ENCODE measurements at regions not wholly inside any gene's neighbourhood (a gene's known extent, or its start where the extent isn't known, plus 50 kb on each side); places are given as distances from the start of the nearest gene placed in this dataset.
"Not testable (repeated sequence)": the region's sequence is repeated elsewhere in the genome, so short reads cannot be mapped to it uniquely, and the experiment has no call there.

- no peak for FAIRE-seq
Observed at GRCh38 chrX:7637066-7637465, 205.9 kb upstream of the VCX start.

DNA sequence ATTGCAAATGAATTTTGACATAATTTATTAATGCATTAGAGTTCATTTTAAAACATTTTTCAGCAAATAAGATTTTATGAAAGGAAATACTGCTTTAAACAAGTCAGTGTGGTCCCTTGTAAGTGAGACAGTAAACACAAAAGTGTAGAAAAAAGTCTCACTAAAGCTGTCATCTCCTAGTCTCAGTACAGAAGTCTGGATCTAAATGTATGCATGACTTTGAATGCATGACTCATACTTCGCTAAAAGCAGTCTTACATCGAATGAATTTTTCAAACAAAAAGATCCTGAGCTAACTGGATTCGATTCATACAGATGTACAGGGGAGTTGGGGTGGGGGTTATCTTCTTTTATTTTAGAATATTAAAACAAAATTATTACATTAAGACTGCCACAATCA is 207.4 kb upstream of the VCX start:
- FAIRE-seq: no peak

DNA sequence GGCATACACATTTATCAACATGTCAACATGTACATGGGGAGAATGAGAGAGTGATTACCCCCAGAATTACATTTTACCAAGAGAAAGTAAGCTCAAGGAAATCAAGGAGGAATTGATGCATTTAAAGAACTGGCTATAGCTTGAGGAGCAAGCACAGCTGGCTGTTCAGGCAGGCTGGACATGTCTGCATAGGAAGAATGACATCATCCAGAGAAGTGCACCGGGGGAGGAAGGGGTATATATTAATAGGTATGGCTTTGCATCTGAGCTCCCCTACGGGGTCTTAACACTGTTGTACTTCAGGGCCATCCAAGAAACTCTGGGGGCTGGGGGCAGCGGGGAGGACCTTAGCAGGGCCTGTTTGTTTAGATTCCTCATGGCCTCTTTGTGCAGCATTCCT is 222.4 kb upstream of the VCX start:
- FAIRE-seq: no peak

GRCh38 chrX:7617994-7618393 is 225.0 kb upstream of the VCX start:
- FAIRE-seq: no peak

- no peak for FAIRE-seq
Observed at GRCh38 chrX:7614616-7615015, 228.4 kb upstream of the VCX start.

DNA sequence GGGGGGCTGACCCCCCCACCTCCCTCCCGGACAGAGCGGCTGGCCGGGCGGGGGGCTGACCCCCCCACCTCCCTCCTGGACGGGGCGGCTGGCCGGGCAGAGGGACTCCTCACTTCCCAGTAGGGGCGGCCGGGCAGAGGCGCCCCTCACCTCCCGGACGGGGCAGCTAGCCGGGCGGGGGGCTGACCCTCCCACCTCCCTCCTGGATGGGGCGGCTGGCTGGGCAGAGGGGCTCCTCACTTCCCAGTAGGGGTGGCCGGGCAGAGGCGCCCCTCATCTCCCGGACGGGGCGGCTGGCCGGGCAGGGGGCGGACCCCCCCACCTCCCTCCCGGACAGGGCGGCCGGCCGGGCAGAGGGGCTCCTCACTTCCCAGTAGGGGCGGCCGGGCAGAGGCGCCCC is 234.3 kb upstream of the VCX start:
- not testable (repeated sequence) for FAIRE-seq

DNA sequence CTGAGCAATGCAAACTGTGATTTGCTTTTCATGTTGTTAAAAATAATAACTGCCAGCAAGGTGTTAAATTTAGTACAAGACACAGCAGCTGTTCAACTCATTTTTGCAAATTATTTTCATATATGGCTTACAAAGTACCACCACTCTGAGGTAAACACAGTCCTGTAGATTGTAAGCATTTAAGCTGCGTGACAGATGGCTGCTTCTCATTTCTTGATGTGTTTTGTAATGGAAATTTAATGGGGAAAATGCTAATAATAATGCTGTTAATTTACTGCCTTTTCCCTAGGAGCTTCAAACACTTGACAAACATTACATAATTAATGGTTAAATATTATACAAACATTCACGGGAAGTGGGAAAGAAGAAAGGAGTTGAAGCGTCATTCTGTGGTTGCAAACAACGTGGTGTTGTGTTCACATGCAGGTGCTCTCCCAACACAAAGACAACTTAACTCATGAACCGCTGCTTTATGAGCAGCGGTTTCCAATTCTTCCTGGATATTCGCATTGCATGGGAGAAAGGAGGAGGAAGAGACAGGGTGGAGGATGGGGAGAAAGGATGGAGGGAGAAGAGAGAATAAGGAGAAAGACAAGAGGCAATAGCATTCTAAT is 236.8 kb upstream of the VCX start:
- no peak for FAIRE-seq

DNA sequence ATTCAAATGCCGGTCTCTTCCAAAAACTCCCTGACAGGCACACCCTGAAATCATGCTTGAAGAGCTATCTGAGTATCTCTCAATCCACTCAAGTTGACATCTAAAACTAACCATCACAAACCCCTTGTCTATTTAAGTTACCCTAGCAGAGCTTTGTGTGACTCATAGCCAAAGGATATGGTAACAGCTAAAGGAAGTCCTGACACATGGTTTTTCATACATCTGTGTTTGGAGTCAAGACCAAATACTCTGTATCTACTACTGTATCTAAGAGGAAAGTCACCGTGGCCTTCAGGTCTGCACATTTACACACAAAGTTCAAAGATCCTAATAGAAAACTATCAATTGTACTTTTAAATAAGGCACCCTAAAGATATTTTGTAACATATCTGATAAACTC is 239.6 kb upstream of the VCX start:
- FAIRE-seq: no peak

- FAIRE-seq: no peak
Observed at GRCh38 chrX:7596822-7597221, 246.1 kb upstream of the VCX start.

DNA sequence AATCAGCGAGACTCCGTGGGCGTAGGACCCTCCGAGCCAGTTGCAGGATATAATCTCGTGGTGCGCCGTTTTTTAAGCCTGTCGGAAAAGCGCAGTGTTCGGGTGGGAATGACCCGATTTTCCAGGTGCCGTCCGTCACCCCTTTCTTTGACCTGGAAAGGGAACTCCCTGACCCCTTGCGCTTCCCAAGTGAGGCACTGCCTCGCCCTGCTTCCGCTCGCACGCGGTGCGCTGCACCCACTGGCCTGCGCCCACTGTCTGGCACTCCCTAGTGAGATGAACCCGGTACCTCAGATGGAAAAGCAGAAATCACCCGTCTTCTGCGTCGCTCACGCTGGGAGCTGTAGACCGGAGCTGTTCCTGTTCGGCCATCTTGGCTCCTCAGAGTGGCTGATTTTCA is 249.6 kb upstream of the VCX start:
- not testable (repeated sequence) for FAIRE-seq

DNA sequence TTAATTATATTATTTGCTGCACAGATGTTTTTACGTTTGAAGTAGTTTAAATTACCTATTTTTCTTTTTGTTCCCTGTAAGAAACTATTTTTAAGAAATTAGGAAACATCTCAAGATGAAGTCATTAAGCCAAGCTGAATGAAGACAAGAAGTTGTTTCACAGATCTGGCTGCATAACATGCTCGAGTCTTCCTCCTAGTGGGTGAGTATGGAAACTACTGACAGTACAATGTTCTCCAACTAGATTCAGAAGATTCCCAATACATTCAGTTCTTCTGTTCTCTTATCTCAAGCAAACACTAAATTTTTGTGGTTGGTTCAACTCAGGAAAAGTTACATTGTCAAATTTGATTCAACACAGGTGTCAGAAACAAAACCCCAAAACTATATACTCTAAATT is 256.8 kb upstream of the VCX start:
- FAIRE-seq: peak; percentile 90

- peak; percentile 9 for FAIRE-seq
Observed at GRCh38 chrX:7582191-7582590, 260.8 kb upstream of the VCX start.

DNA sequence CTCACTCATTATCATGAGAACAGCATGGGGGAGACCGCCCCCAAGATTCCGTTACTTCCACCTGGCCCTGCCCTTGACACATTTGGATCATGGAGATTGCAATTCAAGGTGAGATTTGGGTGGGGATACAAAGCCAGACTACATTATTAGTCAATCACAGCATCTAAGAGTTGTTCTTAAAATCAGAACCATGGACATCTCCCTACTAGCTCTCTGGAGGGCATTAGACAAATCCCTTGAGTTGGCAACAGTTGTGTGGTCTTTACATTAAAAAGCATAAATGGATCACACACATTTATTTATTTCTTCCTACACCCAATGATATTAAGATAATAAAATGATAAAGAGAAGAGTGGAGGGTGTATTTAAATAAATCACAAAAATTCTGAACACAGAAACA is 262.8 kb upstream of the VCX start:
- no peak for FAIRE-seq

GRCh38 chrX:7574325-7574724 is 268.6 kb upstream of the VCX start:
- FAIRE-seq: no peak

- no peak for FAIRE-seq
Observed at GRCh38 chrX:7570432-7571029, 272.4 kb upstream of the VCX start.

GRCh38 chrX:7568597-7568996 is 274.4 kb upstream of the VCX start:
- FAIRE-seq: no peak

DNA sequence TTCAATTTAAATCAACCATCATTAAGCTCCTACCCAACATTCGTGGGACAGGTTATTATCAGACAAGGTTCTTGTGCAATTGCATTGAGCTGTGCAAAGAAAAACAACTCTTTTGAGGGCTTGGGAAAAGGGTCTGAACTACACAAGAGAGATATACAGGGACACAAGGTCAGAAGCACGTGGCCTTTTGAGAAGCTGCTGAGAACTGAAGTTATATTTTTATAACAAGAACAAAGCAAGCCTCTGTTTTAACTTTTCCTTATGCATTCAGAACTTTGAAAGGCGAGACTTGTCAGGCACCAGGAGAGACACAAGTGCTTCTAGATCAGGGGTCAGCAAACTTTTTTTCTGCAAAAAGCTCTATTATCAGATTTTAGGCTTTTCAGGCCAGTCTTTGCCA is 274.8 kb upstream of the VCX start:
- FAIRE-seq: no peak

- no peak for FAIRE-seq
Observed at GRCh38 chrX:7552760-7553159, 290.2 kb upstream of the VCX start.

GRCh38 chrX:7546551-7547080 is 296.4 kb upstream of the VCX start:
- no peak for FAIRE-seq

GRCh38 chrX:7545564-7545963 is 297.4 kb upstream of the VCX start:
- FAIRE-seq: no peak

DNA sequence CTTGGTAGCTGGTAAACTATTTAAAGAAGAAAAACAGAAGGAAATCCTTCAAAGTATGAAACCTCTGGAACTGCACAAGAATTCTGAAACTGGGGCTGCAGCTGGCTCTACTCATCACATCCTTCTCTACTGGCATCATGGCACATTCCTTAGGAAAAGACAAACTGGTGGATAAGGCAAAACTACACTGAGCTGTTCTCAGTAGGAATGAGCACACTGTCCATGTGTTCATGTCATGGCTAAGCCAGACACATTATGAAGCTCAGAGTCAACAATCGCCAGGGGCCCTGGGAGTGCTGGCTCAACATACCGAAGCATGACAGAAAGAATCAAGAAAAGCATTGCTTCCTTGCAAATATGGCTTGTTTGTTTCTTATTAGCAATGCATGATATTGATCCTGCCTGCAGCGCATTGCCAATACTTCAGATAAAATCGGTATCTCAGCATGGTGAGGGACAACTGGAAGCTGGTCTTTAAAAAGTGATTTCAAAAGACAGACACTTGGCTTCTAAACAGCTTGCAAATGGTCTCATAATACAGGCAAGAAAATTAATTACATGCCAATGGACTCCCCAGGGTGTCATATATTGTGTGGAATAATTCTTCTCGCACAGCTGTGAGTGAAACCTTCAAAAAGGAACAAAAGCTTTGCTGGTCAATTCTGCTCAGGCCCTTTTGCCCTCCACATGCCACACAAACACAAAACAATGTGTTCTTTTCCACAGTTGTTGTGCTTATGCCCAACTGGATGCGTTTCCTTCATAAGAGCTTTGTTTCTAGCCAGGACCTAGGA is 300.2 kb upstream of the VCX start:
- no peak for FAIRE-seq

DNA sequence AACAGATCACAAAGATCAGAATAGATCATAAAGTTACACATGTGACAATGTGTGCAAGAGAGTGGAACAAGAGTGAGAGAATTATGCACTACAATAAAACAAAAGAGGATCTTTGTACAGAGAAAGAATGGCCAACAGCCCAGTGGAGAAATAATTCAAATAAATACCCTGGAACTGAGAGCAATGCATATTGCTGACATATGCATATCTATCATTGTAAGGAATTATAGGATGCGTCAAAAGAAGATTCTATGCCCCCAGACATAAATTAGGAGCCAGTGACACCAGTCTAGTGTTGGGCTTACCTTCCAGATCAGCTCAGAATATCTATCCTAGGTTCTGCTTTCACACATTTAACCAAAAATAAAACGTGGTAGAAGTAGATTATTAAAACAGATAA is 320.1 kb upstream of the VCX start:
- no peak for FAIRE-seq

- no peak for FAIRE-seq
Observed at GRCh38 chrX:7515681-7516413, 327.1 kb upstream of the VCX start.
